ENCODE measurements at regions not wholly inside any gene's neighbourhood (a gene's known extent, or its start where the extent isn't known, plus 50 kb on each side); places are given as distances from the start of the nearest gene placed in this dataset.
"Not testable (repeated sequence)": the region's sequence is repeated elsewhere in the genome, so short reads cannot be mapped to it uniquely, and the experiment has no call there.

GRCh38 chr3:61409638-61410037, 151.7 kb upstream of the PTPRG start:
- H3K9me3 Mint-ChIP-seq = peaks cover 10% of the 10 kb centered on the region; the same call in 1 of the 2 replicates
- CTCF ChIA-PET = interaction anchor here (1.0 kb wide), 1 partner anchor 28 kb away, joined by 3 read pairs; no protein-coding TSS in a partner anchor
- TF ChIP-seq ZNF281 (CRISPR knock-in tag; IDR thresholded peaks at IDR 0.05) = no peak
- TF ChIP-seq NR2C2 (CRISPR knock-in tag; IDR thresholded peaks at IDR 0.05) = no peak
- TF ChIP-seq IRF1 (CRISPR knock-in tag; IDR thresholded peaks at IDR 0.05) = no peak
- no peak for TF ChIP-seq E2F5 (CRISPR knock-in tag; IDR thresholded peaks at IDR 0.05)
- no peak for TF ChIP-seq ZNF416 (CRISPR knock-in tag; IDR thresholded peaks at IDR 0.05)
- no peak for TF ChIP-seq HMGA2 (CRISPR knock-in tag; IDR thresholded peaks at IDR 0.05)
- no peak for TF ChIP-seq ZNF138 (CRISPR knock-in tag; conservative IDR thresholded peaks at IDR 0.05)
- TF ChIP-seq STAT6 (CRISPR knock-in tag; conservative IDR thresholded peaks at IDR 0.05; ENCODE audit: low read depth) = no peak
- no peak for TF ChIP-seq PRDM15 (CRISPR knock-in tag; IDR thresholded peaks at IDR 0.05)
- no peak for TF ChIP-seq SOX15 (CRISPR knock-in tag; IDR thresholded peaks at IDR 0.05)
- no peak for TF ChIP-seq GRHL2 (CRISPR knock-in tag; IDR thresholded peaks at IDR 0.05; ENCODE audit: insufficient replicate concordance, severe bottlenecking)
- TF ChIP-seq ZNF219 (CRISPR knock-in tag; IDR thresholded peaks at IDR 0.05; ENCODE audit: borderline replicate concordance) = no peak
- no peak for TF ChIP-seq ZNF317 (CRISPR knock-in tag; IDR thresholded peaks at IDR 0.05; ENCODE audit: borderline replicate concordance, low read depth)
- no peak for TF ChIP-seq ATF2 (CRISPR knock-in tag; IDR thresholded peaks at IDR 0.05; ENCODE audit: borderline replicate concordance, low read depth)
- no peak for TF ChIP-seq ZNF263 (CRISPR knock-in tag; IDR thresholded peaks at IDR 0.05; ENCODE audit: low read depth)
- no peak for TF ChIP-seq JUN (CRISPR knock-in tag; IDR thresholded peaks at IDR 0.05)
- TF ChIP-seq CREM (CRISPR knock-in tag; IDR thresholded peaks at IDR 0.05) = no peak
- no peak for TF ChIP-seq PREB (CRISPR knock-in tag; IDR thresholded peaks at IDR 0.05; ENCODE audit: borderline replicate concordance)

GRCh38 chr3:61410358-61410757, 151.0 kb upstream of the PTPRG start:
- CTCF ChIA-PET = interaction anchor here (1.0 kb wide), 1 partner anchor 28 kb away, joined by 3 read pairs; no protein-coding TSS in a partner anchor

More at GRCh38 chr3:61409638-61410037, 151.7 kb upstream of the PTPRG start:
- H3K27me3 Mint-ChIP-seq (ENCODE audit: low read depth) = no peaks in the 10 kb centered on the region; the same call in 1 of the 2 replicates
- H3K4me3 Mint-ChIP-seq = no peak overlapping the region
- no peak overlapping the region for H3K27ac Mint-ChIP-seq
- DNase-seq (ENCODE audit: low spot score) (no peak), ATAC-seq (no peak)
- POLR2A ChIA-PET = no interaction called here
- no peaks in the 10 kb centered on the region for H3K36me3 Mint-ChIP-seq
- peaks cover 11% of the 10 kb centered on the region for H3K4me1 Mint-ChIP-seq

More at GRCh38 chr3:61410358-61410757, 151.0 kb upstream of the PTPRG start:
- H3K27me3 Mint-ChIP-seq (ENCODE audit: low read depth); DNase-seq (ENCODE audit: low spot score); H3K4me3 Mint-ChIP-seq; ATAC-seq; POLR2A ChIA-PET; H3K4me1 Mint-ChIP-seq; H3K36me3 Mint-ChIP-seq; H3K27ac Mint-ChIP-seq: not testable (repeated sequence)
- peaks cover 12% of the 10 kb centered on the region; the same call in 1 of the 2 replicates for H3K9me3 Mint-ChIP-seq
